Myocyte (in vitro differentiated cells): ENCODE measurements at regions not wholly inside any gene's neighbourhood (a gene's known extent, or its start where the extent isn't known, plus 50 kb on each side); places are given as distances from the start of the nearest gene placed in this dataset.
A peak's percentile ranks its signal among the peaks of the same experiment; 100 is the strongest.
"Not testable (repeated sequence)": the region's sequence is repeated elsewhere in the genome, so short reads cannot be mapped to it uniquely, and the experiment has no call there.

Experiments
- DNase-seq: peaks from one replicate; pipeline ENCODE4 v3.0.0-alpha.2; 2012; ENCODE audit warnings: low read depth

- DNase-seq = no peak
Observed at GRCh38 chr6:27156874-27157458, 90.5 kb upstream of the PRSS16 start.

GRCh38 chr6:27157459-27158315 is 89.8 kb upstream of the PRSS16 start:
- peak; percentile 56 for DNase-seq

GRCh38 chr6:27158316-27158643 is 89.2 kb upstream of the PRSS16 start:
- DNase-seq = no peak

- DNase-seq = no peak
Observed at GRCh38 chr6:27159725-27160124, 87.8 kb upstream of the PRSS16 start.

GRCh38 chr6:27161115-27161514 is 86.4 kb upstream of the PRSS16 start:
- DNase-seq = no peak

- DNase-seq = no peak
Observed at GRCh38 chr6:27161603-27161945, 85.9 kb upstream of the PRSS16 start.

GRCh38 chr6:27161946-27162603 is 85.4 kb upstream of the PRSS16 start:
- DNase-seq = peak; percentile 62

- DNase-seq = no peak
Observed at GRCh38 chr6:27163834-27164233, 83.7 kb upstream of the PRSS16 start.

GRCh38 chr6:27168108-27168507 is 79.4 kb upstream of the PRSS16 start:
- no peak for DNase-seq

GRCh38 chr6:27168586-27169443 is 78.7 kb upstream of the PRSS16 start:
- DNase-seq = peak; percentile 79

GRCh38 chr6:27172524-27173231 is 74.8 kb upstream of the PRSS16 start:
- DNase-seq = not testable (repeated sequence)

GRCh38 chr6:27173232-27173601 is 74.3 kb upstream of the PRSS16 start:
- DNase-seq = not testable (repeated sequence)

GRCh38 chr6:27174958-27175357 is 72.5 kb upstream of the PRSS16 start:
- DNase-seq = no peak

GRCh38 chr6:27176096-27176495 is 71.4 kb upstream of the PRSS16 start:
- DNase-seq = peak; percentile 93

GRCh38 chr6:27176523-27177484 is 70.7 kb upstream of the PRSS16 start:
- peak; percentile 47 for DNase-seq

- DNase-seq = peak; percentile 94
Observed at GRCh38 chr6:27177485-27178406, 69.8 kb upstream of the PRSS16 start.

- DNase-seq = no peak
Observed at GRCh38 chr6:27178407-27178730, 69.1 kb upstream of the PRSS16 start.

GRCh38 chr6:27178860-27179259 is 68.6 kb upstream of the PRSS16 start:
- no peak for DNase-seq
